ENCODE measurements at regions not wholly inside any gene's neighbourhood (a gene's known extent, or its start where the extent isn't known, plus 50 kb on each side); places are given as distances from the start of the nearest gene placed in this dataset.
"Not testable (repeated sequence)": the region's sequence is repeated elsewhere in the genome, so short reads cannot be mapped to it uniquely, and the experiment has no call there.

GRCh38 chr13:63737418-63737817 is 2321.8 kb upstream of the PCDH20 start:
- DNase-seq, result no peak

- no peak for DNase-seq
These were observed 2316.2 kb upstream of the PCDH20 start for GRCh38 chr13:63731896-63732295.

- not testable (repeated sequence) for DNase-seq
These were observed 2296.5 kb upstream of the PCDH20 start for GRCh38 chr13:63712159-63712558.

GRCh38 chr13:63706751-63707150 is 2291.1 kb upstream of the PCDH20 start:
- DNase-seq, result no peak

- no peak for DNase-seq
These were observed 2288.9 kb upstream of the PCDH20 start for GRCh38 chr13:63704521-63704920.

- DNase-seq, result peak in 1 of 2 experiments; percentile 2
These were observed 2284.7 kb upstream of the PCDH20 start for GRCh38 chr13:63700350-63700749.

GRCh38 chr13:63699948-63700347 is 2284.3 kb upstream of the PCDH20 start:
- DNase-seq, result no peak

- DNase-seq, result no peak
These were observed 2280.4 kb upstream of the PCDH20 start for GRCh38 chr13:63696055-63696454.

GRCh38 chr13:63693696-63694095 is 2278.0 kb upstream of the PCDH20 start:
- DNase-seq, result no peak

- no peak for DNase-seq
These were observed 2275.8 kb upstream of the PCDH20 start for GRCh38 chr13:63691474-63691873.

GRCh38 chr13:63690672-63691071 is 2275.0 kb upstream of the PCDH20 start:
- DNase-seq, result no peak

- no peak for DNase-seq
These were observed 2269.2 kb upstream of the PCDH20 start for GRCh38 chr13:63684822-63685221.

- DNase-seq, result no peak
These were observed 2265.1 kb upstream of the PCDH20 start for GRCh38 chr13:63680704-63681103.

GRCh38 chr13:63671296-63671695 is 2255.6 kb upstream of the PCDH20 start:
- no peak for DNase-seq

- DNase-seq, result no peak
These were observed 2235.7 kb upstream of the PCDH20 start for GRCh38 chr13:63651394-63651793.

- DNase-seq, result no peak
These were observed 2227.9 kb upstream of the PCDH20 start for GRCh38 chr13:63643543-63643942.

- no peak for DNase-seq
These were observed 2220.8 kb upstream of the PCDH20 start for GRCh38 chr13:63636316-63636993.

- no peak for DNase-seq
These were observed 2216.7 kb upstream of the PCDH20 start for GRCh38 chr13:63632321-63632720.

- no peak for DNase-seq
These were observed 2215.4 kb upstream of the PCDH20 start for GRCh38 chr13:63631006-63631405.

GRCh38 chr13:63629591-63629990 is 2213.9 kb upstream of the PCDH20 start:
- DNase-seq, result no peak

- DNase-seq, result no peak
These were observed 2212.7 kb upstream of the PCDH20 start for GRCh38 chr13:63628310-63628709.

- DNase-seq, result no peak
These were observed 2210.2 kb upstream of the PCDH20 start for GRCh38 chr13:63625869-63626268.

GRCh38 chr13:63614874-63615612 is 2199.4 kb upstream of the PCDH20 start:
- no peak for DNase-seq

GRCh38 chr13:63607153-63607552 is 2191.5 kb upstream of the PCDH20 start:
- DNase-seq, result no peak

GRCh38 chr13:63605962-63606361 is 2190.3 kb upstream of the PCDH20 start:
- no peak for DNase-seq

All from NCI-H446 (cell line).